MM.1S (cell line): ENCODE measurements at regions not wholly inside any gene's neighbourhood (a gene's known extent, or its start where the extent isn't known, plus 50 kb on each side); places are given as distances from the start of the nearest gene placed in this dataset.

Experiments used
- DNase-seq: peaks from one replicate; pipeline ENCODE4 v3.0.0-alpha.2; 2015
- H2AFZ ChIP-seq: fragments of 300-600 bp; sonication (generic); 2 replicates; pipeline ENCODE4 v1.6.0; 2016; ENCODE audit warnings: antibody characterized with exemption, low read length
- H3F3A ChIP-seq: fragments of 300-600 bp; sonication (generic); 2 replicates; pipeline ENCODE4 v1.6.1; 2016; ENCODE audit warnings: mild to moderate bottlenecking, antibody characterized with exemption, low read length, moderate library complexity, mixed read lengths; ENCODE audit not compliant: insufficient read depth
- H3K27ac ChIP-seq: fragments of 300-600 bp; sonication (generic); 2 replicates; pipeline ENCODE4 v1.5.1; 2016; ENCODE audit warnings: mild to moderate bottlenecking, low read length
- H3K27me3 ChIP-seq: fragments of 300-600 bp; sonication (generic); replicated peaks from 2 replicates; pipeline ENCODE4 v1.6.0; 2016; ENCODE audit warnings: low read length; ENCODE audit not compliant: insufficient read depth
- H3K36me3 ChIP-seq: fragments of 300-600 bp; sonication (generic); replicated peaks from 2 replicates; pipeline ENCODE4 v1.6.1; 2016; ENCODE audit warnings: mild to moderate bottlenecking, low read length, mixed read lengths; ENCODE audit not compliant: insufficient read depth
- H3K4me1 ChIP-seq: fragments of 300-600 bp; sonication (generic); 2 replicates; pipeline ENCODE4 v1.6.1; 2016; ENCODE audit warnings: low read length, mixed read lengths
- H3K4me2 ChIP-seq: fragments of 300-600 bp; sonication (generic); 2 replicates; pipeline ENCODE4 v1.6.0; 2016; ENCODE audit warnings: low read depth, low read length
- H3K4me3 ChIP-seq: fragments of 300-600 bp; sonication (generic); 2 replicates; pipeline ENCODE4 v1.5.1; 2016; ENCODE audit warnings: low read length, mixed read lengths
- H3K79me2 ChIP-seq: fragments of 300-600 bp; sonication (generic); 2 replicates; pipeline ENCODE4 v1.6.1; 2016; ENCODE audit warnings: mixed run types, low read length, mixed read lengths
- H3K9ac ChIP-seq: fragments of 300-600 bp; sonication (generic); 2 replicates; pipeline ENCODE4 v1.6.1; 2016; ENCODE audit warnings: low read length, mixed read lengths
- H3K9me2 ChIP-seq: fragments of 300-600 bp; sonication (generic); replicated peaks from 2 replicates; pipeline ENCODE4 v1.6.1; 2016; ENCODE audit warnings: mild to moderate bottlenecking, low read length, mixed read lengths; ENCODE audit not compliant: insufficient read depth
- H3K9me3 ChIP-seq: fragments of 300-600 bp; sonication (generic); replicated peaks from 2 replicates; pipeline ENCODE4 v1.6.1; 2016; ENCODE audit warnings: mild to moderate bottlenecking, low read length, mixed read lengths; ENCODE audit not compliant: insufficient read depth
- H4K20me1 ChIP-seq: fragments of 300-600 bp; sonication (generic); 2 replicates; pipeline ENCODE4 v1.6.1; 2016; ENCODE audit warnings: mild to moderate bottlenecking, low read length, moderate library complexity, mixed read lengths; ENCODE audit not compliant: insufficient read depth
- EZH2 ChIP-seq: fragments of 300-600 bp; sonication (generic); optimal IDR thresholded peaks from 2 replicates; pipeline ENCODE3; 2017; ENCODE audit warnings: low read depth, mild to moderate bottlenecking, antibody characterized with exemption, low read length, mixed read lengths
- EZH2phosphoT487 ChIP-seq: fragments of 300-600 bp; sonication (generic); IDR thresholded peaks from 2 replicates; pipeline ENCODE4 v1.6.1; 2018; ENCODE audit warnings: antibody characterized with exemption, low read length
- TF ChIP-seq, protein P1 (sequence below): fragments of 300-600 bp; sonication (generic); IDR thresholded peaks from 2 replicates; pipeline ENCODE4 v1.5.1; 2016; ENCODE audit warnings: antibody characterized with exemption, low read length, mixed read lengths

- no peak overlapping the region for H2AFZ ChIP-seq
- H3K9me3 ChIP-seq, result no peaks in the 10 kb centered on the region
- no peaks in the 10 kb centered on the region for H4K20me1 ChIP-seq
- H3K4me2 ChIP-seq, result no peak overlapping the region
- no peaks in the 10 kb centered on the region for H3K4me1 ChIP-seq
- H3K4me3 ChIP-seq, result no peak overlapping the region
- H3K9me2 ChIP-seq, result no peaks in the 10 kb centered on the region
- no peaks in the 10 kb centered on the region for H3F3A ChIP-seq
- no peaks in the 10 kb centered on the region for H3K27me3 ChIP-seq
- TF ChIP-seq EZH2, result no peak
- TF ChIP-seq, protein P1, sequence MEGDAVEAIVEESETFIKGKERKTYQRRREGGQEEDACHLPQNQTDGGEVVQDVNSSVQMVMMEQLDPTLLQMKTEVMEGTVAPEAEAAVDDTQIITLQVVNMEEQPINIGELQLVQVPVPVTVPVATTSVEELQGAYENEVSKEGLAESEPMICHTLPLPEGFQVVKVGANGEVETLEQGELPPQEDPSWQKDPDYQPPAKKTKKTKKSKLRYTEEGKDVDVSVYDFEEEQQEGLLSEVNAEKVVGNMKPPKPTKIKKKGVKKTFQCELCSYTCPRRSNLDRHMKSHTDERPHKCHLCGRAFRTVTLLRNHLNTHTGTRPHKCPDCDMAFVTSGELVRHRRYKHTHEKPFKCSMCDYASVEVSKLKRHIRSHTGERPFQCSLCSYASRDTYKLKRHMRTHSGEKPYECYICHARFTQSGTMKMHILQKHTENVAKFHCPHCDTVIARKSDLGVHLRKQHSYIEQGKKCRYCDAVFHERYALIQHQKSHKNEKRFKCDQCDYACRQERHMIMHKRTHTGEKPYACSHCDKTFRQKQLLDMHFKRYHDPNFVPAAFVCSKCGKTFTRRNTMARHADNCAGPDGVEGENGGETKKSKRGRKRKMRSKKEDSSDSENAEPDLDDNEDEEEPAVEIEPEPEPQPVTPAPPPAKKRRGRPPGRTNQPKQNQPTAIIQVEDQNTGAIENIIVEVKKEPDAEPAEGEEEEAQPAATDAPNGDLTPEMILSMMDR, result no peak
- TF ChIP-seq EZH2phosphoT487, result no peak
- H3K36me3 ChIP-seq, result no peaks in the 10 kb centered on the region
- H3K27ac ChIP-seq, result no peak overlapping the region
- no peaks in the 10 kb centered on the region for H3K79me2 ChIP-seq
- no peak overlapping the region for H3K9ac ChIP-seq
- DNase-seq, result no peak
Observed at GRCh38 chr3:157753787-157754136, 250.5 kb upstream of the VEPH1 start.

GRCh38 chr3:157752956-157753786 lies 250.0 kb upstream of the VEPH1 start:
- Histone ChIP-seq H3K27ac (no peak overlapping the region), H4K20me1 (no peaks in the 10 kb centered on the region), H2AFZ (no peak overlapping the region), H3K9me3 (no peaks in the 10 kb centered on the region), H3K9me2 (no peaks in the 10 kb centered on the region), H3K9ac (no peak overlapping the region), H3K79me2 (no peaks in the 10 kb centered on the region), H3K4me2 (no peak overlapping the region), H3K4me1 (no peaks in the 10 kb centered on the region), H3K36me3 (no peaks in the 10 kb centered on the region), H3F3A (no peaks in the 10 kb centered on the region), H3K27me3 (no peaks in the 10 kb centered on the region), H3K4me3 (no peak overlapping the region)
- no peak for DNase-seq
- TF ChIP-seq EZH2, result no peak
- TF ChIP-seq, protein P1, result no peak
- TF ChIP-seq EZH2phosphoT487, result no peak

- H3K9me3 ChIP-seq, result no peaks in the 10 kb centered on the region
- no peak overlapping the region for H3K4me2 ChIP-seq
- H3K9me2 ChIP-seq, result no peaks in the 10 kb centered on the region
- H3K9ac ChIP-seq, result no peak overlapping the region
- H3K4me1 ChIP-seq, result no peaks in the 10 kb centered on the region
- H3K4me3 ChIP-seq, result no peak overlapping the region
- H3K79me2 ChIP-seq, result no peaks in the 10 kb centered on the region
- H3K27me3 ChIP-seq, result no peaks in the 10 kb centered on the region
- DNase-seq, result no peak
- H3K27ac ChIP-seq, result no peak overlapping the region
- H3K36me3 ChIP-seq, result no peaks in the 10 kb centered on the region
- TF ChIP-seq EZH2phosphoT487 (no peak), EZH2 (no peak)
- TF ChIP-seq, protein P1, result no peak
- no peaks in the 10 kb centered on the region for H3F3A ChIP-seq
- H2AFZ ChIP-seq, result no peak overlapping the region
- no peaks in the 10 kb centered on the region for H4K20me1 ChIP-seq
Observed at GRCh38 chr3:157752554-157752953, 249.3 kb upstream of the VEPH1 start.
